ENCODE measurements at regions not wholly inside any gene's neighbourhood (a gene's known extent, or its start where the extent isn't known, plus 50 kb on each side); places are given as distances from the start of the nearest gene placed in this dataset.

- H3K36me3 ChIP-seq (ENCODE audit: insufficient read depth, low read length): no peaks in the 10 kb centered on the region
- no peak overlapping the region for H2AFZ ChIP-seq (ENCODE audit: low read depth, low read length)
- H3K4me3 ChIP-seq (ENCODE audit: low read length): no peak overlapping the region
- H3K79me2 ChIP-seq (replicated peaks; ENCODE audit: insufficient read depth, low read length): no peaks in the 10 kb centered on the region
- H3K9ac ChIP-seq (ENCODE audit: low read length): no peak overlapping the region
- no peaks in the 10 kb centered on the region for H3K9me3 ChIP-seq (ENCODE audit: low read length)
- no peak overlapping the region for H3K4me2 ChIP-seq (ENCODE audit: low read length)
- H4K20me1 ChIP-seq (ENCODE audit: insufficient read depth): no peaks in the 10 kb centered on the region
- H3F3A ChIP-seq (ENCODE audit: insufficient read depth, low read length, poor library complexity, severe bottlenecking): no peaks in the 10 kb centered on the region
- H3K27me3 ChIP-seq (ENCODE audit: insufficient read depth, low read depth, low read length): no peaks in the 10 kb centered on the region
- TF ChIP-seq CTCF (IDR thresholded peaks at IDR 0.05; ENCODE audit: poor library complexity, severe bottlenecking): no peak
- no peak for TF ChIP-seq EZH2 (IDR thresholded peaks at IDR 0.05; ENCODE audit: borderline replicate concordance, insufficient read depth, low read length, poor library complexity, severe bottlenecking)
- TF ChIP-seq REST (IDR thresholded peaks at IDR 0.05; ENCODE audit: borderline replicate concordance): no peak
- TF ChIP-seq MXI1 (conservative IDR thresholded peaks at IDR 0.05; ENCODE audit: poor library complexity, severe bottlenecking): no peak
- no peak for TF ChIP-seq SMC3 (conservative IDR thresholded peaks at IDR 0.05; ENCODE audit: poor library complexity)
- TF ChIP-seq EP300 (conservative IDR thresholded peaks at IDR 0.05; ENCODE audit: poor library complexity, severe bottlenecking): no peak
- TF ChIP-seq TAF1 (IDR thresholded peaks at IDR 0.05; ENCODE audit: low read depth): no peak
- TF ChIP-seq POLR2AphosphoS5 (IDR thresholded peaks at IDR 0.05): no peak
- no peak for TF ChIP-seq RAD21 (conservative IDR thresholded peaks at IDR 0.05)
- H3K9me2 ChIP-seq (ENCODE audit: insufficient read depth, low read length): no peaks in the 10 kb centered on the region
- H3K27ac ChIP-seq (ENCODE audit: low read length): no peak overlapping the region
Measured at GRCh38 chr4:131551306-131551705, 1597.8 kb upstream of the PCDH10 start.

DNA sequence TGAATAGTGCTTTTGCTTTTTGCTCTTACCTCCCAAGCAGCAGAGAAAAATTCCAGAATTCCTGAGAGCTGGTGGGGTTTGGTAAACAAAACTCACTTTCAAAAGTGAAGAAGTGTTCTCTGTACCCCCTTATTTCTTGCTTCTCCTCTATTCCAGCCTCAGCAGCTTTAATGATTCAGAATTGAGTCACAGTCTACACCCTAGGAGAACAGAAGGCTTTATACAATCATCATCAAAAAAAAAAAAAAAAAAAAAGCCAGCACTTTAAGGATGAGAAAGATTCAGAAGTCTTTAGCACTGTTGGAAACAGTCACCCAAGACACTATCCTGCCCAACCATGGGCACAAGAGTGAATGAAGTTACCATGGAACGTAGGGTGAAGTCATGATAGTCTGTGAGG is 1583.1 kb upstream of the PCDH10 start:
- TF ChIP-seq EP300 (conservative IDR thresholded peaks at IDR 0.05; ENCODE audit: poor library complexity, severe bottlenecking): no peak
- no peak for TF ChIP-seq REST (IDR thresholded peaks at IDR 0.05; ENCODE audit: borderline replicate concordance)
- H3K9me2 ChIP-seq (ENCODE audit: insufficient read depth, low read length): no peaks in the 10 kb centered on the region
- no peaks in the 10 kb centered on the region for H3K27me3 ChIP-seq (ENCODE audit: insufficient read depth, low read depth, low read length)
- H3F3A ChIP-seq (ENCODE audit: insufficient read depth, low read length, poor library complexity, severe bottlenecking): no peaks in the 10 kb centered on the region
- H3K4me3 ChIP-seq (ENCODE audit: low read length): no peak overlapping the region
- no peak overlapping the region for H3K9ac ChIP-seq (ENCODE audit: low read length)
- no peaks in the 10 kb centered on the region for H3K79me2 ChIP-seq (replicated peaks; ENCODE audit: insufficient read depth, low read length)
- no peak overlapping the region for H3K27ac ChIP-seq (ENCODE audit: low read length)
- H3K36me3 ChIP-seq (ENCODE audit: insufficient read depth, low read length): no peaks in the 10 kb centered on the region
- no peak overlapping the region for H2AFZ ChIP-seq (ENCODE audit: low read depth, low read length)
- H3K9me3 ChIP-seq (ENCODE audit: low read length): no peaks in the 10 kb centered on the region
- no peak overlapping the region for H3K4me2 ChIP-seq (ENCODE audit: low read length)
- H4K20me1 ChIP-seq (ENCODE audit: insufficient read depth): no peaks in the 10 kb centered on the region

Data from neural cell (in vitro differentiated cells).